H9 (cell line): ENCODE measurements at regions not wholly inside any gene's neighbourhood (a gene's known extent, or its start where the extent isn't known, plus 50 kb on each side); places are given as distances from the start of the nearest gene placed in this dataset.

Experiments
- DNase-seq: peaks from one replicate; pipeline ENCODE4 v3.0.0-alpha.2; 2017
- H2AFZ ChIP-seq: one replicate; pipeline ENCODE4 v1.6.1; 2013; ENCODE audit warnings: mild to moderate bottlenecking, low read length, control low read depth, moderate library complexity
- H2AK5ac ChIP-seq: 2 replicates; pipeline ENCODE4 v1.6.1; 2013; ENCODE audit warnings: low read length, control low read depth, mixed read lengths; ENCODE audit not compliant: insufficient read length
- H2BK120ac ChIP-seq: one replicate; pipeline ENCODE4 v1.6.1; 2013; ENCODE audit warnings: low read depth, mild to moderate bottlenecking, low read length, control low read depth, inconsistent platforms; ENCODE audit not compliant: poor library complexity, severe bottlenecking
- H2BK12ac ChIP-seq: 2 replicates; pipeline ENCODE4 v1.6.1; 2013; ENCODE audit warnings: low read length, control low read depth, mixed read lengths, low read depth; ENCODE audit not compliant: insufficient read length
- H2BK15ac ChIP-seq: 2 replicates; pipeline ENCODE4 v1.6.1; 2013; ENCODE audit warnings: low read depth, low read length, control low read depth
- H2BK20ac ChIP-seq: one replicate; pipeline ENCODE4 v1.6.1; 2013; ENCODE audit warnings: low read depth, mild to moderate bottlenecking, low read length, control low read depth, inconsistent platforms; ENCODE audit not compliant: poor library complexity, severe bottlenecking
- H2BK5ac ChIP-seq: 2 replicates; pipeline ENCODE4 v1.6.1; 2013; ENCODE audit warnings: low read length, control low read depth, mixed read lengths; ENCODE audit not compliant: insufficient read length
- H3K14ac ChIP-seq: 2 replicates; pipeline ENCODE4 v1.6.1; 2013; ENCODE audit warnings: low read length, control low read depth; ENCODE audit not compliant: insufficient read depth
- H3K18ac ChIP-seq: 2 replicates; pipeline ENCODE4 v1.6.1; 2013; ENCODE audit warnings: low read depth, mild to moderate bottlenecking, mixed read lengths, low read length, control low read depth; ENCODE audit not compliant: insufficient read length
- H3K23ac ChIP-seq: 2 replicates; pipeline ENCODE4 v1.6.1; 2013; ENCODE audit warnings: low read length, control low read depth, mixed read lengths, low read depth; ENCODE audit not compliant: insufficient read length
- H3K23me2 ChIP-seq: 2 replicates; pipeline ENCODE4 v1.6.1; 2013; ENCODE audit warnings: low read depth, mild to moderate bottlenecking, mixed read lengths, low read length, control low read depth; ENCODE audit not compliant: insufficient read length, poor library complexity, severe bottlenecking
- H3K27ac ChIP-seq: 2 replicates; pipeline ENCODE4 v1.5.1; 2013; ENCODE audit warnings: low read length, control low read depth, mixed read lengths, low read depth; ENCODE audit not compliant: insufficient read length
- H3K27me3 ChIP-seq: 2 replicates; pipeline ENCODE4 v1.6.1; 2013; ENCODE audit warnings: low read length, control low read depth, inconsistent platforms; ENCODE audit not compliant: insufficient read depth
- H3K4ac ChIP-seq: 2 replicates; pipeline ENCODE4 v1.6.1; 2013; ENCODE audit warnings: low read depth, mild to moderate bottlenecking, control low read depth, inconsistent platforms, low read length, moderate library complexity
- H3K4me1 ChIP-seq: 2 replicates; pipeline ENCODE4 v1.6.1; 2013; ENCODE audit warnings: low read length, control low read depth, inconsistent platforms; ENCODE audit not compliant: insufficient read depth
- H3K4me2 ChIP-seq: 2 replicates; pipeline ENCODE4 v1.6.1; 2013; ENCODE audit warnings: low read length, control low read depth, mixed read lengths; ENCODE audit not compliant: insufficient read length, insufficient read depth
- H3K56ac ChIP-seq: 2 replicates; pipeline ENCODE4 v1.6.1; 2013; ENCODE audit warnings: low read depth, mild to moderate bottlenecking, mixed read lengths, low read length, control low read depth; ENCODE audit not compliant: insufficient read length
- H3K79me1 ChIP-seq: 2 replicates; pipeline ENCODE4 v1.6.1; 2013; ENCODE audit warnings: low read depth, mild to moderate bottlenecking, moderate library complexity, low read length, control low read depth, inconsistent platforms; ENCODE audit not compliant: insufficient read depth, poor library complexity, severe bottlenecking
- H3K79me2 ChIP-seq: 2 replicates; pipeline ENCODE4 v1.6.1; 2013; ENCODE audit warnings: low read length, control low read depth, inconsistent platforms; ENCODE audit not compliant: insufficient read depth
- H3K9ac ChIP-seq: 2 replicates; pipeline ENCODE4 v1.6.1; 2013; ENCODE audit warnings: low read length, control low read depth, mixed read lengths; ENCODE audit not compliant: insufficient read length; ENCODE audit errors: extremely low read depth
- H3K9me3 ChIP-seq: one replicate; pipeline ENCODE4 v1.6.1; 2013; ENCODE audit warnings: low read depth, low read length, inconsistent platforms; ENCODE audit not compliant: control insufficient read depth
- H3T11ph ChIP-seq: one replicate; pipeline ENCODE4 v1.6.1; 2013; ENCODE audit warnings: mild to moderate bottlenecking, low read length, control low read depth, inconsistent platforms
- H4K20me1 ChIP-seq: one replicate; pipeline ENCODE4 v1.6.1; 2013; ENCODE audit not compliant: control insufficient read depth, insufficient read length, insufficient read depth
- H4K5ac ChIP-seq: 2 replicates; pipeline ENCODE4 v1.6.1; 2013; ENCODE audit warnings: low read depth, mild to moderate bottlenecking, mixed read lengths, low read length, control low read depth; ENCODE audit not compliant: insufficient read length
- H4K8ac ChIP-seq: replicated peaks from 2 replicates; pipeline ENCODE4 v1.6.1; 2013; ENCODE audit warnings: low read length, control low read depth, mixed read lengths, low read depth; ENCODE audit not compliant: insufficient read length
- H4K91ac ChIP-seq: 2 replicates; pipeline ENCODE4 v1.6.1; 2013; ENCODE audit warnings: low read depth, mild to moderate bottlenecking, moderate library complexity, mixed read lengths, low read length, control low read depth; ENCODE audit not compliant: insufficient read length
- H3K27ac Mint-ChIP-seq, 3 experiments: 2 replicates in 2 of 3; 3 replicates in 1 of 3; pipeline ENCODE4 v1.8.0; 2020 to 2021; ENCODE audit warnings: mixed read lengths in 3 of 3, mild to moderate bottlenecking in 1 of 3, moderate library complexity in 1 of 3
- H3K27me3 Mint-ChIP-seq: 2 replicates; pipeline ENCODE4 v1.8.0; 2021; ENCODE audit warnings: low read depth, mild to moderate bottlenecking, moderate library complexity, mixed read lengths
- H3K36me3 Mint-ChIP-seq, 3 experiments: 2 replicates in 2 of 3; 3 replicates in 1 of 3; pipeline ENCODE4 v1.8.0; 2020 to 2021; ENCODE audit warnings: low read depth in 3 of 3, mixed read lengths in 3 of 3; ENCODE audit not compliant: insufficient read depth in 1 of 3
- H3K4me1 Mint-ChIP-seq, 2 experiments: 2 replicates each; pipeline ENCODE4 v1.8.0; 2020; ENCODE audit warnings: mixed read lengths in 2 of 2
- H3K4me3 Mint-ChIP-seq, 2 experiments: 2 replicates in 1 of 2; 3 replicates in 1 of 2; pipeline ENCODE4 v1.8.0; 2020 to 2021; ENCODE audit warnings: mild to moderate bottlenecking in 2 of 2, mixed read lengths in 2 of 2, moderate library complexity in 1 of 2
- H3K9me3 Mint-ChIP-seq, 2 experiments: 2 replicates in 1 of 2; 3 replicates in 1 of 2; pipeline ENCODE4 v1.8.0; 2020; ENCODE audit warnings: mild to moderate bottlenecking in 2 of 2, mixed read lengths in 2 of 2, moderate library complexity in 1 of 2
- WGBS: extraction: QIAGEN DNeasy Blood & Tissue Kit; methylation state at CpG from one replicate; pipeline ENCODE4 v1.1.7; 2013; ENCODE audit warnings: missing lambda C conversion rate, low lambda C conversion rate, mixed read lengths; ENCODE audit not compliant: insufficient read length; ENCODE audit errors: extremely low coverage; 5-methylcytosine and 5-hydroxymethylcytosine counted together
- TF ChIP-seq, protein P1 (sequence below): fragments of 200-600 bp; sonication (generic); conservative IDR thresholded peaks from 3 replicates; pipeline ENCODE4 v1.8.0; 2021; ENCODE audit warnings: antibody characterized with exemption, mild to moderate bottlenecking

DNA sequence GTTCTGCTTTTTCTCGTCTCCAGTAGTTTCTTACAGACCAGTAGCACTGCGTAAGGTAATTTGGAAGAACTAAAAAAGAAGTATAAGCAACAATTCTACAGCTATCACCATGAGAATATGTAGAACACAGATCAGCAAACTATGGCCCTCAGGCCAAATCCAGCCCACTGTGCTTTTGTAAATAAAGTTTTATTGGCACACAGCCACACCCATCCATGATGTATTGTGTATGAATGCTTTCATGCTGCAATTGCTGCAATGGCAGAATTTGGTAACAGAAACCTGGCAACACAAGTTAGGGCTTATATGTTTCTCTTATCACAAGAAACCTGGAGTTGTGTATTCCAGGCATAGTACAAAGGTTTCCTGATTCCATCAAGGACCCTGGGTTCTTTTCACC is 386.8 kb upstream of the TSHZ2 start:
- H3K27ac ChIP-seq: no peak overlapping the region
- H3K9me3 Mint-ChIP-seq: peaks cover 0 to 2% of the 10 kb centered on the region in 2 experiments; a peak in 2 of 5 replicates
- H2BK12ac ChIP-seq: no peak overlapping the region
- TF ChIP-seq, protein P1, sequence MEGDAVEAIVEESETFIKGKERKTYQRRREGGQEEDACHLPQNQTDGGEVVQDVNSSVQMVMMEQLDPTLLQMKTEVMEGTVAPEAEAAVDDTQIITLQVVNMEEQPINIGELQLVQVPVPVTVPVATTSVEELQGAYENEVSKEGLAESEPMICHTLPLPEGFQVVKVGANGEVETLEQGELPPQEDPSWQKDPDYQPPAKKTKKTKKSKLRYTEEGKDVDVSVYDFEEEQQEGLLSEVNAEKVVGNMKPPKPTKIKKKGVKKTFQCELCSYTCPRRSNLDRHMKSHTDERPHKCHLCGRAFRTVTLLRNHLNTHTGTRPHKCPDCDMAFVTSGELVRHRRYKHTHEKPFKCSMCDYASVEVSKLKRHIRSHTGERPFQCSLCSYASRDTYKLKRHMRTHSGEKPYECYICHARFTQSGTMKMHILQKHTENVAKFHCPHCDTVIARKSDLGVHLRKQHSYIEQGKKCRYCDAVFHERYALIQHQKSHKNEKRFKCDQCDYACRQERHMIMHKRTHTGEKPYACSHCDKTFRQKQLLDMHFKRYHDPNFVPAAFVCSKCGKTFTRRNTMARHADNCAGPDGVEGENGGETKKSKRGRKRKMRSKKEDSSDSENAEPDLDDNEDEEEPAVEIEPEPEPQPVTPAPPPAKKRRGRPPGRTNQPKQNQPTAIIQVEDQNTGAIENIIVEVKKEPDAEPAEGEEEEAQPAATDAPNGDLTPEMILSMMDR: no peak
- H2AK5ac ChIP-seq: no peak overlapping the region
- H2AFZ ChIP-seq: no peak overlapping the region
- H3K23ac ChIP-seq: no peak overlapping the region
- no peak overlapping the region for H2BK15ac ChIP-seq
- no peaks in the 10 kb centered on the region for H3K36me3 Mint-ChIP-seq
- no peak overlapping the region for H2BK5ac ChIP-seq
- H4K20me1 ChIP-seq: no peaks in the 10 kb centered on the region
- H3T11ph ChIP-seq: no peak overlapping the region
- no peak overlapping the region for H4K8ac ChIP-seq
- H3K79me2 ChIP-seq: no peaks in the 10 kb centered on the region
- no peak for DNase-seq
- H3K4me1 ChIP-seq: no peaks in the 10 kb centered on the region
- H3K27ac Mint-ChIP-seq: no peak overlapping the region
- no peak overlapping the region for H4K91ac ChIP-seq
- no peak overlapping the region for H3K18ac ChIP-seq
- no peak overlapping the region for H2BK20ac ChIP-seq
- no peak overlapping the region for H3K4me2 ChIP-seq
- no peak overlapping the region for H2BK120ac ChIP-seq
- H3K14ac ChIP-seq: no peak overlapping the region
- H3K27me3 ChIP-seq: no peaks in the 10 kb centered on the region
- H3K4me3 Mint-ChIP-seq: no peak overlapping the region
- no peaks in the 10 kb centered on the region for H3K79me1 ChIP-seq
- H3K56ac ChIP-seq: no peak overlapping the region
- WGBS: no CpG with 5 or more reads among the region's 2 CpGs
- H3K9ac ChIP-seq: no peak overlapping the region
- H3K23me2 ChIP-seq: no peaks in the 10 kb centered on the region
- peaks cover 2% of the 10 kb centered on the region; the same call in 1 of the 2 replicates for H3K27me3 Mint-ChIP-seq
- no peak overlapping the region for H4K5ac ChIP-seq
- no peak overlapping the region for H3K4ac ChIP-seq
- no peaks in the 10 kb centered on the region for H3K4me1 Mint-ChIP-seq
- no peaks in the 10 kb centered on the region for H3K9me3 ChIP-seq
